B cell (primary cell): ENCODE measurements at regions not wholly inside any gene's neighbourhood (a gene's known extent, or its start where the extent isn't known, plus 50 kb on each side); places are given as distances from the start of the nearest gene placed in this dataset.

ENCODE experiments used
- CTCF ChIP-seq: fragments of 200-600 bp; IDR thresholded peaks from one replicate; pipeline ENCODE4 v1.8.0; 2022; ENCODE audit warnings: antibody characterized with exemption, mild to moderate bottlenecking
- EZH2 ChIP-seq: IDR thresholded peaks from 2 replicates; pipeline ENCODE4 v1.6.1; 2012; ENCODE audit warnings: borderline replicate concordance, low read depth, mild to moderate bottlenecking, moderate library complexity, low read length; ENCODE audit not compliant: insufficient read depth, poor library complexity, severe bottlenecking

- TF ChIP-seq EZH2 (no peak), CTCF (no peak)
Observed at GRCh38 chr18:68449292-68449691, 265.6 kb downstream of the TMX3 start.
